DMS153 treated with DMSO at 0.1 percent for 48 hours (cell line): ENCODE measurements at regions not wholly inside any gene's neighbourhood (a gene's known extent, or its start where the extent isn't known, plus 50 kb on each side); places are given as distances from the start of the nearest gene placed in this dataset.
"Not testable (repeated sequence)": the region's sequence is repeated elsewhere in the genome, so short reads cannot be mapped to it uniquely, and the experiment has no call there.

Experiments
- DNase-seq: peaks from one replicate; lab custom pipeline; 2025; ENCODE audit not compliant: unreplicated experiment; lab: John Stamatoyannopoulos, UW

- no peak for DNase-seq
Observed at GRCh38 chr20:47865451-47865850, 80.2 kb upstream of the SULF2 start.

GRCh38 chr20:47863981-47864380, 78.7 kb upstream of the SULF2 start:
- DNase-seq: no peak

GRCh38 chr20:47863315-47863965, 78.2 kb upstream of the SULF2 start:
- DNase-seq: no peak

GRCh38 chr20:47862574-47863240, 77.4 kb upstream of the SULF2 start:
- DNase-seq: no peak

- DNase-seq: no peak
Observed at GRCh38 chr20:47861116-47861515, 75.8 kb upstream of the SULF2 start.

GRCh38 chr20:47860049-47860830, 75.0 kb upstream of the SULF2 start:
- DNase-seq: no peak

GRCh38 chr20:47859278-47859677, 74.0 kb upstream of the SULF2 start:
- no peak for DNase-seq

- peak; percentile 12 for DNase-seq
Observed at GRCh38 chr20:47857569-47858464, 72.5 kb upstream of the SULF2 start.

GRCh38 chr20:47857187-47857568, 71.9 kb upstream of the SULF2 start:
- DNase-seq: no peak

- DNase-seq: no peak
Observed at GRCh38 chr20:47855799-47856198, 70.5 kb upstream of the SULF2 start.

- DNase-seq: peak; percentile 39
Observed at GRCh38 chr20:47854687-47855212, 69.5 kb upstream of the SULF2 start.

- no peak for DNase-seq
Observed at GRCh38 chr20:47851774-47852173, 66.5 kb upstream of the SULF2 start.

- no peak for DNase-seq
Observed at GRCh38 chr20:47850146-47850545, 64.9 kb upstream of the SULF2 start.

GRCh38 chr20:47849596-47849995, 64.3 kb upstream of the SULF2 start:
- no peak for DNase-seq

- DNase-seq: no peak
Observed at GRCh38 chr20:47849006-47849405, 63.7 kb upstream of the SULF2 start.

- not testable (repeated sequence) for DNase-seq
Observed at GRCh38 chr20:47848534-47848933, 63.3 kb upstream of the SULF2 start.

- DNase-seq: no peak
Observed at GRCh38 chr20:47847884-47848485, 62.7 kb upstream of the SULF2 start.

GRCh38 chr20:47847220-47847619, 61.9 kb upstream of the SULF2 start:
- not testable (repeated sequence) for DNase-seq

GRCh38 chr20:47846651-47847050, 61.4 kb upstream of the SULF2 start:
- DNase-seq: not testable (repeated sequence)

- not testable (repeated sequence) for DNase-seq
Observed at GRCh38 chr20:47845382-47845977, 60.2 kb upstream of the SULF2 start.
